GM18507 (cell line): ENCODE measurements at regions not wholly inside any gene's neighbourhood (a gene's known extent, or its start where the extent isn't known, plus 50 kb on each side); places are given as distances from the start of the nearest gene placed in this dataset.
"Not testable (repeated sequence)": the region's sequence is repeated elsewhere in the genome, so short reads cannot be mapped to it uniquely, and the experiment has no call there.

Experiments
- DNase-seq: peaks from one replicate; pipeline ENCODE4 v3.0.0; 2011; ENCODE audit warnings: low read depth; ENCODE audit not compliant: insufficient read length; ENCODE audit errors: extremely low spot score
- FAIRE-seq: peaks from 2 replicates; lab custom pipeline; 2011; peaks lifted over from hg19 to GRCh38; lab: Jason Lieb, UNC

DNA sequence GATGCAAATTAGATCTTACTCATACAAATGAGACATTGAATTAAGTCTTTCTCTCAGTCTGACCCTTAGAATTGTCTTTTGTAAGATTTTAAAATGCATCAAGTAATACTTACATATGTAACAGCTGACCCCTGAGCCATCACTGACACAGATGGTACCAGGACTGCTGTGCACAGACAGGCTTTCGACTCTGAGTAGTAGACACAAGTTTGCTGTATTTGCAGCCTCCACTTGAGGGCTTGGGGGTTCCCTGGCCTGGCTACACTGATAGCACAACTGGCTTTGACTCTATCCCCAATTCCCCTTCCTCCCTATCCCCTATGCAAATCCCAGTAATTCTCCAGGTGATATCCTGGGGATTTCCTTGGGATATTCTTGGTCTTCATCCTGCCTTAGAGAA lies 200.7 kb downstream of the RPIA start:
- FAIRE-seq (no peak), DNase-seq (no peak)

DNA sequence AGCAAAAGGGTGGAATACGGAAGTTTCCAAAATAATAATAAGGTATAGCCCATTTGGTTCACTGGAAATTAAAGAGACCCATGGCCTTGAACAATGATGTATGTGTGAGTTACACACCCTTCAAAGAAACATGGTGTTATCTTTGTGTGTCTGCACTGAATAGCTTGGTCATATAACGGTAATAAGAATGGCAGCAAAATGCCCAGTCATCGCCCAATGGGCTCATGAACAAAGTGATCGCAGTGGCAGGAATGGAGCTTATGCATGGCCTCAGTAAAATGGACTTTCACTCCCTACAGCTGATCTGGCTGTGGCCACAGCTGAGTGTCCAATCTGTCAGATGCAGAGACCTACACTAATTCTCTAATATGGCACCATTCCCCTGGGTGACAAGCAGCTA lies 201.3 kb downstream of the RPIA start:
- FAIRE-seq = no peak
- no peak for DNase-seq

DNA sequence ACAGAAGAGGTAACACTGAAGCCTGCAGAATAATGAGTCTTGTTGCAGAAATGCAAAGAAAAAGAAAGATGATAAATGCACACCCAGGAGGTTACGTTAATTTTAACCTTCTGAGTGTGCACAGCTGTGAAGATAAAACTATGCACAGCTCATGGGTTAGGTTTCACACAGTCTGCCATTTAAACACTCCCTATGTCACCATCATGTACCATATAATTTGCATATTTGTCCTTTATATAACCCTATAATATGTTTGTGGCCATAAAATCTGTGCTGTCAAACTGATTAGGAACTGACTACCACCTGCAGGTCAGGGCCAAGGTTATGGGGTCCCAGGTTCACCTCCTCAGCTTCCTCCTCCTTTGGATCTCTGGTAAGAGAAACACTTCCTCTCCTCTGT lies 205.5 kb downstream of the RPIA start:
- DNase-seq (no peak), FAIRE-seq (no peak)

DNA sequence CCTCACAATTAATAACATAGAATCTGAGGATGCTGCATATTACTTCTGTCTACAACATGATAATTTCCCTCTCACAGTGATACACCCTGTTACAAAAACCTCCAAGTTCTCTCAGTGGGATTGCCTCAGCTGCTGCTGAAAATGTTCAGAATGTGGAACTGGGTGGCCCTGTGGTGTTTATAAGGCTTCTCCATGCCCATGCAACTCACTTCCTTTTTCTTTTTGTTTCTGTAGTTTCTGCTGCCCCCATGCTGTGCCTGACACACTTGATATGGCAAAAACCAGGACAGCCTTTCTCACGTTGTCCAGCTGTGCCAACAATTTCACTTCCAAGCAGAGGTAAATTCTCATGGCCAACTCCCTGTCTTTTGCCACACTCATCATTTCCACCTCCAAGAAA lies 206.2 kb downstream of the RPIA start:
- DNase-seq (no peak), FAIRE-seq (no peak)

DNA sequence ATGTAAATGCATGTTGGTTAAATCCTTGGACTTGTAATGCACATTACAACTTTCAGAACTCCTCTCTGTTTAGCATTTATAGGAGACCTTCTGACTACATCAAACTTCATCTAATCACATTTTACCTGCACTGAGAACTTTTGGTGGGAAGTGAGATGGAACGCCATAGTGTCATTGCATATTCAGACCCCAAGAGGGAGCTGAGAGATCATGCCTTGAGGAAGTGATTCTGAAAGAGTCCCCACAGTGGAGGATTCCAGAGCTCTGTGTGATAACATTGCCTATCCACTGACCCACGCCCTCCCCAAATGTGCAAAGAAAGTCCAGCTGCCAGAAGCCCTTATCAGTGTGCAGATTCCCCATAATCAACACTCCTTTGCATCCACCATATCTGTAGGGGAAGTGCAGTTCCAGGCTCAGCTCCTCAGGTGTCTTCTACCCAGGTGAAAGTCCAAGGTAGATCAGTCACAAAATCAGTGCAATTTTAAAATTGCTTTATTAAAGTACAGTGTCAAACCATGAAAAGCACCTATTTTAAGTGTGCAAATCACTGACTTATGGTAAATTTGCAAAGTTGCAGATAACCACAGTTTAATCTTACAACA lies 212.4 kb downstream of the RPIA start:
- DNase-seq (no peak), FAIRE-seq (no peak)

DNA sequence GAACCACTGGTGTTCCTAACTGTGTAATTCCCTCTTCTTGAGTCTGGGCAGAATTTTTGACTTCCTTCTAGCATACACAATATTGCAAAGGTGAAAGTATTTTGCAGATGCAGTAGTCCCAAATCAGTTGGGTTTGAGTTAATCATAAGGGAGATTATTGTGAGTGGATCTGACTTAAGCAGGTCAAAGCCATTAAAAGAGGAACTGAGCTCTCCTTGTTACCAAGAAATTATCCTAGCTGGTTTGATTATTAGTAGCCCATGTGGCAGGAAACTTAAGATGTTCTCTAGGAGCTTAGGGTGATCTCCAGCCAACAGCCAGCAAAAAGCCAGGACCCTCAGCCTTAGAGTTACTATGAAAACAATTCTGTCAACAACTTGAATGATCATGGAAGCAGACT lies 221.8 kb downstream of the RPIA start:
- FAIRE-seq (no peak), DNase-seq (no peak)

DNA sequence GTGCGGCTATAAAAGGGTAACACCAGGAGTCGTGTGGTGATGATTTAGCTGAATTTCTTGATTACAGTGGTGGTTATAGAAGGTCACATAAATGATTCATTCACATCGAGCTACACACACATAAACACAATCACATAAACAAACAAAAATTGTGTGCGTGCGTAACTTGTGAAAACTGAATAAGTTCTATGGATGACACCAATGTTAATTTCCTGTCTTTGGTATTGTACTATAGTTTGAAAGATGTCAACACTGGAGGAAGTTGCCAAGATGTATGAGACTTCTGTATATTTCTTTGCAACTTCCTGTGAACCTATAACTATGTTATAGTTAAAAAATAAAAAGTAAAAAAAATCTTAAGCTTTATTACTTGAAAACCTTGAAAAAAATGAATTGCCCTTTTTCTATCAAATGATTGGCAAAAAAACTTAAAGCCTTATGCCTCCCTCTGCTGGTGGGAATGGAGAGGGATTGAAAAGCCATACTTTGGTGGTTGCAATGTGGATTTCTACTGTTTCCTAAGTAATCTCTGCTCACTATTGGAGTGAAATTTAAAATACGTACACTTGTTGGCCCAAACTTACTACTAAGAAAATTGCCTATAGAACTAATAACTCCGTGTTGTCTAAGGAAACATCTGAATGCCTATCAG lies 227.7 kb downstream of the RPIA start:
- DNase-seq (no peak), FAIRE-seq (no peak)

DNA sequence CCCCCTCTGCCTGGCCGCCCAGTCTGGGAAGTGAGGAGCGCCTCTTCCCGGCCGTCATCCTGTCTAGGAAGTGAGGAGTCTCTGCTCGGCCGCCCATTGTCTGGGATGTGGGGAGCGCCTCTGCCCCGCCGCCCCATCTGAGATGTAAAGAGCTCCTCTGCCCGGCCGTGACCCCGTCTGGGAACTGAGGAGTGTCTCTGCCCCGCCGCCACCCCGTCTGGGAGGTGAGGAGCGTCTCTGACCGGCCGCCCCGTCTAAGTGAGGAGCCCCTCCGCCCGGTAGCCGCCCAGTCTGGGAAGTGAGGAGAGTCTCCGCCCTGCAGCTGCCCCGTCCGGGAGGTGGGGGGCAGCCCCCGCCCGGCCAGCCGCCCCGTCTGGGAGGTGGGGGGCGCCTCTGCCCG lies 228.9 kb downstream of the RPIA start:
- not testable (repeated sequence) for DNase-seq, FAIRE-seq

DNA sequence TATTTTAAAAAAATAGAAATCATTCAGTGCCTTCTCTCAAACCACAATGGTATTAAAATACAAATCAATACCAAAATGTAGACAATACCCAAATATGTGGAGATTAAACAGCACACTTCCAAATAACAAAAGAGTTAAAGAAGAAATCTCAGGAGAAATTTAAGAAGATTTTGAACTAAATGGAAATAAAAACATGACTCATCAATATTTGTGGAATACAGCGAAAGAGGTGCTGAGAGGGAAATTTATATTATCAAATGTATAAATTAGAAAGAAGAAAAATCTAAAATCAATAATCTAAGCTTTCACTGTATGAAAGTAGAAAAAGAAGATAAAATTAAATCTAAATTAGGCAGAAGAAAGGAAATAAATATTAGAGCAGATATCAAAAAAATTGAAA lies 233.1 kb downstream of the RPIA start:
- FAIRE-seq (no peak), DNase-seq (no peak)

DNA sequence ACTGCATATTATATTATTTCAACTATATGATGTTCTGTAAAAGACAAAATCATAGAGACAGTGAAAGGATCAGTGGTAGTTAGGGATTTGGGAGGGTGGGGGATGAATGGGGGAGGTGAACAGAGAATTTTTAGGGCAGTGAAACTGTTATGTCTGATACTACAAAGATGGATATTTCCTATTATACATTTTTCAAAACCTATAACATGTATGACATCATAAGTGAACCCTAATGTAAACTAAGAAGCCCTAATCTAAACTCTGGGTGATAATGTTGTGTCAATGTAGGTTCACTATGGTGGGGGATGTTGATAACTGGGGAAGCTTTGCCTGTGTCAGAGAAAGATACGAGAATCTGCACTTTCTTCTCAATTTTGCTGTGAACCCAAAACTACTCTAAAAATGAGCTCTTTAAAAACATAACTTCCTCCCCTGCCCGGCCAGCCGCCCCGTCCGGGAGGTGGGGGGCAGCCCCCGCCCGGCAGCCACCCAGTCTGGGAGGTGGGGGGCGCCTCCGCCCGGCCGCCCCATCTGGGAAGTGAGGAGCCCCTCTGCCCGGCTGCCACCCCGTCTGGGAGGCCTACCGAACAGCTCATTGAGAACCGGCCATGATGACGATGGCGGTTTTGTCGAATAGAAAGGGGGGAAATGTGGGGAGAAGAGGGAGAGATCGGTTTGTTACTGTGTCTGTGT lies 234.4 kb downstream of the RPIA start:
- no peak for FAIRE-seq
- DNase-seq = no peak

DNA sequence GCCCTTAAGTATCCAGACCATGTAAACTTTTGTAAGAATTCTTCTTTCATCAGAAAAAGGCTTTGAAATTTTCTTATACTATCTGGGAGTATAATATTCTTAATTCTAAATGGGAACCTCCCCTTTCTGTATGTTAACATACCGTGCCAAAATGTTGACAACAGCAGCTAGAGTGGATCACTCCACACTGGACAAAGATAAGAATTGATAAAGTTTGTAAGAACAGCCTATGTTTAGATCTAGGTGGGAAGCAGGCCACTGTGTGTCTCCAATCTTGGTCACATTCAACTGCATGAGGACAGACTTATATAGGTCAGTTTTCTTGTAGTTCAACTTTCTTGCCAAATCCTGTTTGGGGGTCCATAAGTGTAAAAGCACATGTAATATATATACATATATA lies 235.7 kb downstream of the RPIA start:
- no peak for DNase-seq
- no peak for FAIRE-seq

DNA sequence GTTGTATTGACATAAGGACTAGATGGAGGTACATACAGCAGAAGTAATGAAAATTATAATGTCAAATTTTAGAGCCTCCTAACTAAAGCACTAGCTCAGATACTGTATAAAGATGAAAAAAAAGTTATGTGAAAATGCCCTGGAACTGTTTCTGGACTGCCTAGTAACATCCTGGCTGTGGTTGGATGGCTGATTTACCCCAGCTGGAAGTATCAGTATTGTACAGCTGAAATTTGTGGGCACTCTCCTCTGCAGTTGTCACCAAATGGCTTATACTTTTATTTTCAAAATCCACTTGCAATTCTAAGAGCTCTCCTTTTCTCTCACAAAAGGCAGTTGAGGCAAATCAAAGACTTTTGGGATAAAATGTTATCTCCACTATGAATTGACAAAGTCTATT lies 239.2 kb downstream of the RPIA start:
- no peak for FAIRE-seq
- no peak for DNase-seq

DNA sequence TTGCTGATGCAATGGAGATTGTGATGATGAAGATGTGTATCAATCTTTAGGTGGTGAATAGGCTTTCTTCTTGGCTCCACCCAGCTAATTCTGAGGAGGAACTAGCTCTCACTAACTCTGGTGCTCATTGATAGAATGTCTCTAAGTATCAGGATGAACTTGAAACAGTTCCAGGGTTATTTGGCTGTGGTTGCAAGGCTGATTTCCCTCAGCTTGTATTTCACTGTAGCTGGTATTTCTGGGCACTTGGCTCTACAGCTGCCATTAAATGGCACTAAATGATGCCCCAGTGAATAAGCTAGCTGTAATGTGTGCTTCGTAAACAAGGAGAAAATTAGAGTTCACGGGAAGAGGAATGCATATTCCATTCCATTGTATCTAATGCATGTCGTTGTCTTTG lies 241.2 kb downstream of the RPIA start:
- no peak for FAIRE-seq
- no peak for DNase-seq

DNA sequence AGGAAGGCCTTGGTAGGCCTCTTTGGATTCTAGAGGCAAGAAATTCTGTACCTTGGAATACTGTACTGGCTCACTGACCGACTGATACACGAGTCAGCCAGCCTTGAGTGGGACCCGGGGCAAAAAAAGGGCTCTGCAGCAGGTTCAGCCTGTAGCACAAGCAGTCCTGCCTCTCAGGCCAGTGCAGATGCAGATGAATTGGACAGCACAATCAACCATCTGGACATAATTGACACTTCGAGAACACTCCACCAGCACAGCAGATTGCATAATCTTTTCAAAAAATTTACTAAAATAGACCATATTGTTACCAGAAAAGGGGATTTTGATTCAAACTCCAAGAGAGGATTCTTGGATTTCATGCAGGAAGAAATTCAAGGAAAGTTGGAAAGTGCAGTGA lies 241.6 kb downstream of the RPIA start:
- no peak for DNase-seq
- FAIRE-seq = no peak

DNA sequence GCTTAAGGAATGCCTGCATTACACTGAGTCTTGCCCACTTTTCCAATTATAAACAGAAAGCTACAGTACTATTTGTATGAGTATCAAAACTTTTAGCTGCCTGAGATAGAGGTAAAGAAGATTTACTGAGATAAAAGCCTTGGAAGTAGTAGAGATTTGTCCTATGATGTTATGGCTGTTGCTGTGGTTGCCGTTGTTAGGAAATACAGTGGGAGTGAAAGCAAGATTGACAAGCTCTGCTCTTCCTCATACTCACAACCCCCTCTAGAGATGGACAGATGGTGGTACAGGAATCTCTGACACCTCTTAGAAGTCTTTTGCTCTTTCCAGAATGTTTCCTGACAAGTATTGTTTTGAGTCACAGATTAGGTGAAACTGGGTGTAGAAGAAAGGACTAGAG lies 242.5 kb downstream of the RPIA start:
- FAIRE-seq (no peak), DNase-seq (no peak)

DNA sequence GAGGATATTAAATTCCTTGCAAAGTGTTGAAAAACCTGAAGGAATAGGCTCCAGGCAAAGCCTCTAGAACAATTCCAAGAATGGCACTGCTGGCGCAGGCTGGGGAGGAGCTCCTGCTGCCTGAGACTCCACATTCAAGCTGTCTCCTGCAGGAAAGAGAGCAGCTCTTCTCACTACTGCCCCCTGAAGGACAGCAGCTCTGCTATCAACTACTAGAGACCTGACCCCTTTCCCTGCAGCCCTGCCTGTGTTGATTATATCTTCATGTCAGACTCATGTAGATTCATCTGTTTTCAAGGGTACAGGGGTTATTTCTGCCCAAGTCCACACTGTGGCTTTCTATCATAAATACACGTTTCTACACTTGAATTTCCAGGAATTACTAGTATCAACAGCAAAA lies 249.7 kb downstream of the RPIA start:
- FAIRE-seq, DNase-seq: not testable (repeated sequence)

DNA sequence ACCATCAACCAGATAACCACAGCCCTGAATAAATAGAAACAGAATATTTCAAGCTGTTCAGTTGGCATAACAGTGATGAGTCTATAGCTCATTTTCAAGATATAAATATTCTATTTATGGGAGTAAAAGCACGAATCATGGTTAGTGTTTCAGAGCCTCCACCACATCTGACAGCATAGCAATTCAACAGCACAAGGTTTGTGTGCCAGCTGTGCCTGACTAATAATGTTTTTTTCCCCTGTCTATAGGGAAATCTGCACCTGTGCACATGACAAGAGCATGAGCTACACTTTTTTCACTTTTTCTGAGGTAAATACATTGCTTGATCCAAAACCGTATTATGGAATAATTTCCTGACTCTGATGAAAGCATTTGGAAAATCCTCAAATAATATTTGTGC lies 251.3 kb downstream of the RPIA start:
- DNase-seq (no peak), FAIRE-seq (no peak)

DNA sequence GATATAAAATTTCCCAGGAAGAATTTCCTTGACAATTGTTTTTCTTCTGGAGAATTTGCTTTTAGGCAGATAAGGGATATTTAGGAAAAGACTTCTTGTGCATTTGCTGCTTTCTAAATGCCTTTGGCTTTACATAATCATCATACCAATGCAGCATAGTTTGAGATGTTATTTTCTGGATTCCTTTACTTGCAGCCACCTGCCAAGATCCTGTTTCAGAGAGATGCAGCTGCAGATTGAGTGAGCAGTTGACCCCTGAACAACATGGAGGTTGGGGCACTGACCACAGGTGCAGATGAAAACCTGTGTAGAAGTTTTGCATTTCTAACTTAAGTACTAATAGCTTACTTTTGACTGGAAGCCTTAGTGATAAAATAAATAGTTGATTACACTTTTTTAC lies 257.9 kb downstream of the RPIA start:
- FAIRE-seq = no peak
- no peak for DNase-seq

DNA sequence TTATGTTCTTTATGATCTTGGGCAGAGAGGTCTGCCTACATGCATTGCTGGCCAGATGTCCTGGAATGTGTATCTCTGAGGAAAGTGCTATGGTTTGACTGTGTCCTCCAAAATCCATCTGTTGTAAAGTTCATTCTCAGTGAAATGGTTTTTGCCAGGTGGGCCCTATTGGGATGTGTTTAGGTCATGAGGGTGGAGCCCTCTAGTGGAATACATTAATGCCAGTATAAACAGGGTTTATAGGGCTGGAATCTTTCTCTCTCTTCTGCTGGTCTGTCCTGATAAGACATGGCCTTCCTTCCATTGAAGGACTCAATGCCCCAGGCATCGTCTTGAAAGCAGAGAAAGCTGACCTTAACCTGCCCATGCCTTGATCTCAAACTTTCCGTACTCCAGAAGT lies 258.5 kb downstream of the RPIA start:
- FAIRE-seq = no peak
- no peak for DNase-seq

DNA sequence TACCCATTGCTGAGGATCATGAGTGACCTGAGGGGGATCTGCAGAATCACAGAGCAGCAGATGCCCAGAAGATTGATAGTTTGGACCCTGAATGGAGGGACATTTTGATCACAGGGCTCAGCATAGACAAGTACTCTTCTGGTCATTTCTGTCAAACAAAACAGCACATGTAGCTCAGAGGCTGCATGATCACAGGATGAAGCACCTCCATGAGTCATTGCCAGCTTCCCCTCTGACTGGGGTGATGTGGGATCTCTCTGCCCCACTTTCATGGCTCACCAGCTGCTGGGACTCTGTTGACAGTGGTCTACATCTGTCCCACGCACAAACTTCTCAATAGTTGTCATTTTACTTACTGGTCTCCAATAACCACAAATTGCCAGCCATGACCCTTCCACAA lies 264.1 kb downstream of the RPIA start:
- DNase-seq = no peak
- FAIRE-seq = no peak

DNA sequence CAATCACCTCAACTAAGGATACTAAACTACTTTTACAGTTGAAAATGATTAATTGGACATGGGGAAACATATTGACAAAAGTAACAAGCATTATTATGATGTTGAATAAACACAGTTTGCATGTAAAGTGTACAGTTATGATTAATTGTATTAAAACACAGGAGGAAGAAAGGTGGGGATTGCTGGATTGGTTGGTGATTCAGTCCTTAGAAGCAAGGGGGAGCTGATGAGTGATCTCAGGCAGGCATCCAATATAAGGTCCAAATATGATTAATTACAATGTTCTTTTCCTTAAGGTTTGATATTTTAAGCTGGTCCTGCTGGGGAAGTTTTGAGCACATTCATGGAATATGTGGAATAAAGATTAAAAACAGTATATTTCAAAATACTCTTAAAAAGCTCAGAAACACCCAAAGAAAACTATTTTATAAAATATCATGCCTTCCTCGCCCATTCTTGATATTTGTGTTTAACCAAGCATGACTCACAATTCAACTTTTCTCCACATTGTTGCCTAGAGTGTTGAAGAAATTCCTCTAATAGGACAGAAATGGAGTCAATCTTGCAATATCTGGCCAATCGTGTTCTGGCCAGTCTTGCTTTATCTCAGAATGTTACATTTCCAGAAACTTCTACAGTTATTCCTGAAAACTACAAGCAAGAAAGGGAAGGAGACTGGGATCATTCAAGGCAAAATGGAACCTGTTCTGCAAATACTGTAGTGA lies 268.2 kb downstream of the RPIA start:
- no peak for FAIRE-seq
- no peak for DNase-seq
